PC-3 (cell line): ENCODE measurements at regions not wholly inside any gene's neighbourhood (a gene's known extent, or its start where the extent isn't known, plus 50 kb on each side); places are given as distances from the start of the nearest gene placed in this dataset.
"Not testable (repeated sequence)": the region's sequence is repeated elsewhere in the genome, so short reads cannot be mapped to it uniquely, and the experiment has no call there.

Source experiments
- ATAC-seq: fragments of 200-7000 bp; cut with Tn5 transposase; 2 replicates; pipeline ENCODE4 v1.9.1; 2020; ENCODE audit warnings: mild to moderate bottlenecking, moderate library complexity
- BruUV-seq: library from RNA; stranded (reverse); fragments of 400-500 nt; replicated peaks from 2 replicates; lab custom pipeline; 2021; lab: Mats Ljungman, UMichigan
- CTCF ChIA-PET: fragments of 300-600 bp; sonication (Branson Sonifier 250); formaldehyde crosslinking; loops from one replicate; lab custom pipeline; 2022; ENCODE audit warnings: antibody characterized with exemption; lab: Charles Lee
- POLR2A ChIA-PET: fragments of 300-600 bp; sonication (Branson Sonifier 250); formaldehyde crosslinking; loops from one replicate; lab custom pipeline; 2022; ENCODE audit warnings: antibody characterized with exemption; ENCODE audit not compliant: unreplicated experiment; lab: Charles Lee
- DNase-seq: peaks from one replicate; pipeline ENCODE4 v3.0.0-alpha.2; 2015
- H2AFZ ChIP-seq: fragments of 300-600 bp; sonication (generic); 2 replicates; pipeline ENCODE4 v1.6.0; 2016; ENCODE audit warnings: antibody characterized with exemption, low read length
- H3F3A ChIP-seq: fragments of 300-600 bp; sonication (generic); one replicate; pipeline ENCODE4 v1.6.0; 2017; ENCODE audit warnings: antibody characterized with exemption, low read length, control low read depth, mild to moderate bottlenecking; ENCODE audit not compliant: unreplicated experiment
- H3K27ac ChIP-seq: fragments of 300-600 bp; sonication (generic); 2 replicates; pipeline ENCODE4 v1.5.1; 2016; ENCODE audit warnings: mild to moderate bottlenecking, low read length
- H3K27me3 ChIP-seq: fragments of 300-600 bp; sonication (generic); 2 replicates; pipeline ENCODE4 v1.6.1; 2016; ENCODE audit warnings: low read length, mixed read lengths
- H3K36me3 ChIP-seq: fragments of 300-600 bp; sonication (generic); 2 replicates; pipeline ENCODE4 v1.6.1; 2016; ENCODE audit warnings: low read depth, mixed run types, low read length, mixed read lengths
- H3K4me1 ChIP-seq: fragments of 300-600 bp; sonication (generic); 2 replicates; pipeline ENCODE4 v1.5.1; 2016; ENCODE audit warnings: low read length; ENCODE audit not compliant: insufficient read depth
- H3K4me2 ChIP-seq: fragments of 300-600 bp; sonication (generic); 2 replicates; pipeline ENCODE4 v1.6.0; 2016; ENCODE audit warnings: low read length
- H3K4me3 ChIP-seq: fragments of 300-600 bp; sonication (generic); 2 replicates; pipeline ENCODE4 v1.5.1; 2016; ENCODE audit warnings: mild to moderate bottlenecking, low read length, mixed read lengths
- H3K79me2 ChIP-seq: fragments of 300-600 bp; sonication (generic); 2 replicates; pipeline ENCODE4 v1.6.1; 2017; ENCODE audit warnings: low read length, mixed read lengths
- H3K9ac ChIP-seq: fragments of 300-600 bp; sonication (generic); 2 replicates; pipeline ENCODE4 v1.6.0; 2016; ENCODE audit warnings: mild to moderate bottlenecking, low read length
- H3K9me2 ChIP-seq: fragments of 300-600 bp; sonication (generic); replicated peaks from 2 replicates; pipeline ENCODE4 v1.6.1; 2016; ENCODE audit warnings: mixed run types, low read length, mixed read lengths
- H3K9me3 ChIP-seq: fragments of 300-600 bp; sonication (generic); 2 replicates; pipeline ENCODE4 v1.6.1; 2016; ENCODE audit warnings: low read length, mixed read lengths
- H4K20me1 ChIP-seq: fragments of 300-600 bp; sonication (generic); 2 replicates; pipeline ENCODE4 v1.6.1; 2016; ENCODE audit warnings: low read length, mixed read lengths
- EZH2 ChIP-seq: fragments of 300-600 bp; sonication (generic); IDR thresholded peaks from one replicate; pipeline ENCODE4 v1.6.1; 2017; ENCODE audit warnings: antibody characterized with exemption, mild to moderate bottlenecking, low read length; ENCODE audit not compliant: unreplicated experiment
- EZH2phosphoT487 ChIP-seq: fragments of 300-600 bp; sonication (generic); IDR thresholded peaks from 2 replicates; pipeline ENCODE4 v1.6.1; 2018; ENCODE audit warnings: mild to moderate bottlenecking, antibody characterized with exemption, low read length, borderline replicate concordance
- intact Hi-C: fragments of 100-400 bp; cut with micrococcal nuclease; formaldehyde crosslinking; loops from 2 replicates; pipeline ENCODE4 v1.9.0; 2023
- TF ChIP-seq, protein P1 (sequence below): fragments of 300-600 bp; sonication (generic); conservative IDR thresholded peaks from 2 replicates; pipeline ENCODE4 v1.5.1; 2017; ENCODE audit warnings: antibody characterized with exemption, low read depth, mild to moderate bottlenecking, low read length

DNA sequence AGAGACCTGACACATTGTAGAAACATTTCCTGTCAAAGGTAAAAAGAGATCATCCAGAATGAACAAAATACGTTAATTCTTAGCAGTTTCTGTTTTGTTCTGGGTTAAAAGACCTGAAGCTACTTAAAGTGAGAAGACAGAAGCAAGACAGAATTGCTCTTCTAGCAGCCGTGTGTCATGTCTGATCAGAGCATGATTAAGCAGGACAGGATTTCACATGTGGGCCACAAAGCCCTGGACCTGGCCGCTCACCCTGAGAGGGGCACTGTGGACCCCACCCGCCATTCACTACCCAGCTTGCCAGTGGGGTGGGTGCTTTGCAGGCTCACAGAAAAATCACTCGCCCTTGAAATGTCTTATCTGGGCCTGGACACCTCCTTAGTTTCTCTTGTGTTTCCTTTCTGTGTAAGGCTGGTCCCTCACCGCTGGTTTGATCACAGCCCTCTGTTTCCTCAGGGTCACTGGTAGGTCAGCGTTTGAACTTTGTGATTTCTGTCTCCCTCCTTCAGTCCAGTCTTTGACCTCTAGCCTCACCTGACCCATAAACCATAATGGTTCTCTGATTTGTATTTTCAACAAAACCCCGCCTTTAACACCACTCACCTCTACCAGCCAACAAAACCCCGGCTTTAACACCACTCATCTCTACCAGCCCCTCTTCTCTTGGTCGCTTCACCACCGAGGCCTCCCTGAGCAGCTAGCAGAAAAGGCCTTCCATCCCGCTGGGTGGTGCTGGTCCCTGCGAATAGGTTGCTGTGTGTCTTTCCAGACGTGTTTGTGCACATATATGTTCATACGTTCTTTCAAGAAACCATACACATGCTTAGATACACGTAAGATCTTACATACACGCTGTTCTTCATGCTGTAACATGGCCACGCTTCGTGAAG, 185.0 kb downstream of the OR4M2 start:
- Histone ChIP-seq H3K4me3 (no peak overlapping the region), H3K4me1 (no peaks in the 10 kb centered on the region), H3K9me2 (no peaks in the 10 kb centered on the region), H4K20me1 (no peaks in the 10 kb centered on the region), H3K9me3 (peaks cover 17% of the 10 kb centered on the region), H2AFZ (no peak overlapping the region), H3K27me3 (no peaks in the 10 kb centered on the region), H3K79me2 (no peaks in the 10 kb centered on the region), H3K36me3 (no peaks in the 10 kb centered on the region), H3F3A (no peaks in the 10 kb centered on the region), H3K4me2 (no peak overlapping the region), H3K9ac (no peak overlapping the region), H3K27ac (no peak overlapping the region)
- BruUV-seq = no TSS peak
- DNase-seq (no peak), ATAC-seq (no peak)
- ChIA-PET CTCF (no interaction called here), POLR2A (no interaction called here)
- TF ChIP-seq, protein P1, sequence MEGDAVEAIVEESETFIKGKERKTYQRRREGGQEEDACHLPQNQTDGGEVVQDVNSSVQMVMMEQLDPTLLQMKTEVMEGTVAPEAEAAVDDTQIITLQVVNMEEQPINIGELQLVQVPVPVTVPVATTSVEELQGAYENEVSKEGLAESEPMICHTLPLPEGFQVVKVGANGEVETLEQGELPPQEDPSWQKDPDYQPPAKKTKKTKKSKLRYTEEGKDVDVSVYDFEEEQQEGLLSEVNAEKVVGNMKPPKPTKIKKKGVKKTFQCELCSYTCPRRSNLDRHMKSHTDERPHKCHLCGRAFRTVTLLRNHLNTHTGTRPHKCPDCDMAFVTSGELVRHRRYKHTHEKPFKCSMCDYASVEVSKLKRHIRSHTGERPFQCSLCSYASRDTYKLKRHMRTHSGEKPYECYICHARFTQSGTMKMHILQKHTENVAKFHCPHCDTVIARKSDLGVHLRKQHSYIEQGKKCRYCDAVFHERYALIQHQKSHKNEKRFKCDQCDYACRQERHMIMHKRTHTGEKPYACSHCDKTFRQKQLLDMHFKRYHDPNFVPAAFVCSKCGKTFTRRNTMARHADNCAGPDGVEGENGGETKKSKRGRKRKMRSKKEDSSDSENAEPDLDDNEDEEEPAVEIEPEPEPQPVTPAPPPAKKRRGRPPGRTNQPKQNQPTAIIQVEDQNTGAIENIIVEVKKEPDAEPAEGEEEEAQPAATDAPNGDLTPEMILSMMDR = no peak
- intact Hi-C loops = no loop called here

DNA sequence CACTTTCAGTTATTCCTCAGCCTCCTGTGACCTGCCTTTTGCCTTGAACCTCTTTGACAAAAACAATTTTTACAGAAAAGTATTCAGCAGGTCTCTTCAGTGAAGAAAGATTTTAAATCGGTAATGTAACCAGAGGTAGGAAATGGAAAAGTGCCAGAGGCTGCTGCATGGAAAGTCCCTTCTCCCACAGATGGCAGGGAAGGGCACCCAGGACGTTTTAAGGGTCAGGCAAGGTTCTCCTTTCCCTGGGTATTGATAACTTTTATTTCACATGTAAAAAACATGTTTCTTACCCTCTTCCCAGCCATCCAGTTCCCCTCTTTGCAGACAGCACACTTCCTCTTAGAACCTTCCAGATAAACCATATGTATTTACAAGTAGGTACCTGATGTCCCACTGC, 185.6 kb downstream of the OR4M2 start:
- peaks cover 21% of the 10 kb centered on the region for H3K9me3 ChIP-seq
- ChIA-PET POLR2A (no interaction called here), CTCF (no interaction called here)
- H3K36me3 ChIP-seq = no peaks in the 10 kb centered on the region
- H3K4me1 ChIP-seq = no peaks in the 10 kb centered on the region
- no peak for ATAC-seq
- no TSS peak for BruUV-seq
- H3K4me2 ChIP-seq = no peak overlapping the region
- no peaks in the 10 kb centered on the region for H3K79me2 ChIP-seq
- DNase-seq = no peak
- H3K27ac ChIP-seq = no peak overlapping the region
- no peak overlapping the region for H3K4me3 ChIP-seq
- intact Hi-C loops = no loop called here
- no peaks in the 10 kb centered on the region for H3F3A ChIP-seq
- H3K9ac ChIP-seq = no peak overlapping the region
- no peaks in the 10 kb centered on the region for H3K27me3 ChIP-seq
- no peak for TF ChIP-seq EZH2
- TF ChIP-seq EZH2phosphoT487 = no peak
- TF ChIP-seq, protein P1 = no peak
- H3K9me2 ChIP-seq = no peaks in the 10 kb centered on the region
- no peak overlapping the region for H2AFZ ChIP-seq
- no peaks in the 10 kb centered on the region for H4K20me1 ChIP-seq

DNA sequence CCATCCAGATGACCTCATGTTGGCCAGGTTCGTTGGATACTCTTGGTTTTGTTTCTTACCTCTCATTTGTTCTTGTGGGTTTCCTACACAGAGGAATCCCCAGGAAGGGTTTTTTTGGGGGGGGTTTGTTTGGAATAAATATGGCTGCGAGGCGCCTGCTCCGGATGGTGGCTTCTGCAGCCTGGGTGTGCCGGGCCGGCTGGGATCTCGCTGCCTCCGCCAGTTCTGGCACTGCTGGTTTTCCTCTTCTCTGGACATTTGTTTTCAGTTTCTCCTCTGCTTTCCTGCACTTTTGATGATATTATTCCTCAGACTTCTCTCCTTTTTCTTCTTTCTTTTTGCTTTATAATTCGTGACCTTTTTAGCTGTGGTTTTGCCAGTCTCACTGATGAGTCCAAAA, 187.4 kb downstream of the OR4M2 start:
- Histone ChIP-seq H3K36me3 (no peaks in the 10 kb centered on the region), H4K20me1 (no peaks in the 10 kb centered on the region), H3K9me2 (no peaks in the 10 kb centered on the region), H3K27me3 (no peaks in the 10 kb centered on the region), H3K27ac (no peak overlapping the region), H2AFZ (no peak overlapping the region), H3K4me2 (no peak overlapping the region), H3F3A (no peaks in the 10 kb centered on the region), H3K9ac (no peak overlapping the region), H3K79me2 (no peaks in the 10 kb centered on the region), H3K9me3 (peaks cover 21% of the 10 kb centered on the region), H3K4me3 (no peak overlapping the region), H3K4me1 (no peaks in the 10 kb centered on the region)
- DNase-seq (no peak), ATAC-seq (no peak)
- CTCF ChIA-PET = no interaction called here
- TF ChIP-seq EZH2phosphoT487 = no peak
- TF ChIP-seq, protein P1 = no peak
- no peak for TF ChIP-seq EZH2
- intact Hi-C loops = no loop called here
- BruUV-seq = no TSS peak
- POLR2A ChIA-PET = no interaction called here

DNA sequence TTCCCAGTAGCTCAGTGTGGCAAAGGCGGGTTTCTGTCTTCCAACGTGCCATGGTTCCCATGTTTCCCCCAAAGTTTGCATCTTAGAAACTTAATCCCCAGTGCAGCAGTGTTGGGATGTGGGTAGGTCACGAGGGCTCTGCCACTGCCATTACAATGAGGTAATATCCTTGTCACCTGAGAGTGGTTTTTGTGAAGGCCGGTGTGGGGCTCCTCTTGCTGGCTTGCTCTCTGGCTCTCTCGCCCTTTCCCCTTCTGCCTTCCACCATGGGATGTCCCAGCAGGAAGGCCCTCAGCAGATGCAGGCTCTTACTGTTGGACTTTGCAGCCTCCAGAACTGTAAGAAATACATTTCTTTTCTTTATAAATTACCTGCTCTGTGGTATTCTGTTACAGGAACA, 187.9 kb downstream of the OR4M2 start:
- BruUV-seq = not testable (repeated sequence)

More for the DNA sequence above, 187.9 kb downstream of the OR4M2 start:
- CTCF ChIA-PET, H3K4me2 ChIP-seq, DNase-seq, H3K79me2 ChIP-seq, intact Hi-C loops, H3K27ac ChIP-seq, H3K27me3 ChIP-seq, H3K36me3 ChIP-seq, H3K4me3 ChIP-seq, H4K20me1 ChIP-seq, H2AFZ ChIP-seq, H3K9ac ChIP-seq, H3K4me1 ChIP-seq, ATAC-seq, H3F3A ChIP-seq, POLR2A ChIA-PET, H3K9me2 ChIP-seq: not testable (repeated sequence)
- H3K9me3 ChIP-seq = peaks cover 21% of the 10 kb centered on the region
